ENCODE measurements at regions not wholly inside any gene's neighbourhood (a gene's known extent, or its start where the extent isn't known, plus 50 kb on each side); places are given as distances from the start of the nearest gene placed in this dataset.

- intact Hi-C loops (cut with DNase I; ENCODE audit: low total_unique reads) (no loop called here), in situ Hi-C loops (cut with MboI; ENCODE audit: low sequenced_read_pairs in 4 of 4) (no loop called here)
- TF ChIP-seq POLR2A (IDR thresholded peaks at IDR 0.05) = no peak
- no peak for TF ChIP-seq CTCF (IDR thresholded peaks at IDR 0.05 in 4 of 5, conservative IDR thresholded peaks at IDR 0.05 in 1 of 5)
- no peaks in the 10 kb centered on the region for H3K9me3 ChIP-seq
- H3K27me3 ChIP-seq = no peaks in the 10 kb centered on the region
- ATAC-seq = no peak
- no peak overlapping the region for H3K4me3 ChIP-seq
- DNase-seq = no peak
- H3K4me1 ChIP-seq = no peaks in the 10 kb centered on the region
- H3K27ac ChIP-seq = no peak overlapping the region
- no peaks in the 10 kb centered on the region for H3K36me3 ChIP-seq
These were observed 141.4 kb downstream of the LRRC70 start for GRCh38 chr5:62720031-62720441.

GRCh38 chr5:62719061-62719720, 140.6 kb downstream of the LRRC70 start:
- no peak for ATAC-seq
- DNase-seq = no peak
- no peaks in the 10 kb centered on the region for H3K27me3 ChIP-seq
- no peaks in the 10 kb centered on the region for H3K36me3 ChIP-seq
- intact Hi-C loops (cut with DNase I; ENCODE audit: low total_unique reads) (no loop called here), in situ Hi-C loops (cut with MboI; ENCODE audit: low sequenced_read_pairs in 4 of 4) (no loop called here)
- no peaks in the 10 kb centered on the region for H3K9me3 ChIP-seq
- TF ChIP-seq POLR2A (IDR thresholded peaks at IDR 0.05) = no peak
- H3K27ac ChIP-seq = no peak overlapping the region
- no peaks in the 10 kb centered on the region for H3K4me1 ChIP-seq
- H3K4me3 ChIP-seq = no peak overlapping the region

GRCh38 chr5:62718324-62718723, 139.7 kb downstream of the LRRC70 start:
- in situ Hi-C loops (cut with MboI; ENCODE audit: low sequenced_read_pairs in 4 of 4) (no loop called here), intact Hi-C loops (cut with DNase I; ENCODE audit: low total_unique reads) (no loop called here)
- Histone ChIP-seq H3K27me3 (no peaks in the 10 kb centered on the region), H3K9me3 (no peaks in the 10 kb centered on the region), H3K27ac (no peak overlapping the region), H3K36me3 (no peaks in the 10 kb centered on the region), H3K4me3 (no peak overlapping the region), H3K4me1 (no peaks in the 10 kb centered on the region)
- TF ChIP-seq POLR2A (IDR thresholded peaks at IDR 0.05) (no peak), CTCF (IDR thresholded peaks at IDR 0.05 in 4 of 5, conservative IDR thresholded peaks at IDR 0.05 in 1 of 5) (no peak)
- DNase-seq = no peak
- no peak for ATAC-seq

- Histone ChIP-seq H3K9me3 (no peaks in the 10 kb centered on the region), H3K27ac (no peak overlapping the region), H3K27me3 (no peaks in the 10 kb centered on the region), H3K4me3 (no peak overlapping the region), H3K4me1 (no peaks in the 10 kb centered on the region), H3K36me3 (no peaks in the 10 kb centered on the region)
- intact Hi-C loops (cut with DNase I; ENCODE audit: low total_unique reads) = no loop called here
- TF ChIP-seq POLR2A (IDR thresholded peaks at IDR 0.05) (no peak), CTCF (IDR thresholded peaks at IDR 0.05 in 4 of 5, conservative IDR thresholded peaks at IDR 0.05 in 1 of 5) (no peak)
- in situ Hi-C loops (cut with MboI; ENCODE audit: low sequenced_read_pairs in 4 of 4) = no loop called here
- ATAC-seq (no peak), DNase-seq (no peak)
These were observed 138.8 kb downstream of the LRRC70 start for GRCh38 chr5:62717301-62717933.

GRCh38 chr5:62714296-62714695, 135.7 kb downstream of the LRRC70 start:
- Histone ChIP-seq H3K27ac (no peak overlapping the region), H3K27me3 (no peaks in the 10 kb centered on the region), H3K4me1 (no peaks in the 10 kb centered on the region), H3K9me3 (no peaks in the 10 kb centered on the region), H3K36me3 (no peaks in the 10 kb centered on the region), H3K4me3 (no peak overlapping the region)
- TF ChIP-seq POLR2A (IDR thresholded peaks at IDR 0.05) = no peak
- TF ChIP-seq CTCF (IDR thresholded peaks at IDR 0.05 in 4 of 5, conservative IDR thresholded peaks at IDR 0.05 in 1 of 5) = no peak
- DNase-seq (no peak), ATAC-seq (no peak)
- in situ Hi-C loops (cut with MboI; ENCODE audit: low sequenced_read_pairs in 4 of 4) (no loop called here), intact Hi-C loops (cut with DNase I; ENCODE audit: low total_unique reads) (no loop called here)
